K562 (cell line): ENCODE measurements at regions not wholly inside any gene's neighbourhood (a gene's known extent, or its start where the extent isn't known, plus 50 kb on each side); places are given as distances from the start of the nearest gene placed in this dataset.

ENCODE experiments used
- ATAC-seq: fragments of 200-7000 bp; cut with Tn5 transposase; 3 replicates; pipeline ENCODE4 v1.9.1; 2020; ENCODE audit warnings: moderate library complexity
- BruUV-seq: library from RNA; stranded (reverse); fragments of 400-500 nt; replicated peaks from 2 replicates; lab custom pipeline; 2021; lab: Mats Ljungman, UMichigan
- CTCF ChIA-PET: fragments of 300-600 bp; formaldehyde crosslinking; extraction: SDS; loops from one replicate; lab custom pipeline; 2021; ENCODE audit warnings: low intra/inter-chr PET ratio; lab: Yijun Ruan, JAX
- POLR2A ChIA-PET: fragments of 300-600, 350-650 bp; sonication (Branson Sonifier 250); formaldehyde crosslinking; extraction: SDS; loops from one replicate; lab custom pipeline; 2021; ENCODE audit warnings: antibody characterized with exemption, inconsistent platforms; lab: Yijun Ruan, JAX
- DNase-seq, 4 experiments: peaks; one replicate each; pipeline versions ENCODE4 v3.0.0 to v3.0.0-alpha.2; 2011 to 2018; ENCODE audit warnings: low spot score in 3 of 4, mixed read lengths in 3 of 4; ENCODE audit errors: extremely low read depth in 1 of 4
- FAIRE-seq: peaks from 2 replicates; lab custom pipeline; 2011; peaks lifted over from hg19 to GRCh38; lab: Jason Lieb, UNC
- H2AFZ ChIP-seq: 2 replicates; pipeline ENCODE4 v1.6.0; 2011; ENCODE audit warnings: low read depth, low read length, control low read depth, inconsistent platforms
- H3K27ac ChIP-seq: fragments of 200-600 bp; 3 replicates; pipeline ENCODE4 v1.8.0; 2011; ENCODE audit warnings: low read depth, mild to moderate bottlenecking, control low read depth, inconsistent platforms, low read length, moderate library complexity, mixed read lengths; ENCODE audit errors: extremely low read depth
- H3K27me3 ChIP-seq, 2 experiments: fragments of 300-600 bp in 1 of 2; 2 replicates in 1 of 2; 3 replicates in 1 of 2; pipeline versions ENCODE4 v1.6.0 to v1.8.0; 2011; ENCODE audit warnings: inconsistent platforms in 2 of 2, low read length in 2 of 2, mild to moderate bottlenecking in 1 of 2, mixed read lengths in 1 of 2, moderate library complexity in 1 of 2; ENCODE audit not compliant: control insufficient read depth in 2 of 2, insufficient read depth in 2 of 2
- H3K36me3 ChIP-seq: fragments of 300-600 bp; 3 replicates; pipeline ENCODE4 v1.8.0; 2011; ENCODE audit warnings: mild to moderate bottlenecking, low read length, inconsistent platforms; ENCODE audit not compliant: control insufficient read depth, insufficient read depth
- H3K4me1 ChIP-seq, 2 experiments: fragments of 200-600 bp in 1 of 2; replicated peaks in 1 of 2; 2 replicates in 1 of 2; 3 replicates in 1 of 2; pipeline versions ENCODE4 v1.5.1 to v1.8.0; 2011; ENCODE audit warnings: inconsistent platforms in 2 of 2, low read length in 2 of 2, mild to moderate bottlenecking in 1 of 2, mixed read lengths in 1 of 2, moderate library complexity in 1 of 2; ENCODE audit not compliant: control insufficient read depth in 2 of 2, insufficient read depth in 2 of 2
- H3K4me2 ChIP-seq: 2 replicates; pipeline ENCODE4 v1.6.1; 2011; ENCODE audit warnings: low read length, control low read depth, inconsistent platforms, mixed read lengths; ENCODE audit not compliant: insufficient read depth
- H3K4me3 ChIP-seq: fragments of 200-600 bp; sonication (generic), shearing (Covaris generic); 2 replicates; pipeline ENCODE4 v1.5.1; 2016; ENCODE audit warnings: control low read depth, inconsistent platforms
- H3K79me2 ChIP-seq: fragments of 200-600 bp; 3 replicates; pipeline ENCODE4 v1.8.0; 2011; ENCODE audit warnings: low read length, inconsistent platforms; ENCODE audit not compliant: control insufficient read depth, insufficient read depth
- H3K9ac ChIP-seq, 2 experiments: 2 replicates each; pipeline versions ENCODE4 v1.6.0 to v1.6.1; 2011; ENCODE audit warnings: low read depth in 2 of 2, low read length in 2 of 2, control low read depth in 1 of 2, inconsistent platforms in 1 of 2, mild to moderate bottlenecking in 1 of 2, mixed read lengths in 1 of 2; ENCODE audit not compliant: insufficient read depth in 1 of 2
- H3K9me1 ChIP-seq: one replicate; pipeline ENCODE4 v1.6.0; 2011; ENCODE audit warnings: inconsistent platforms, mild to moderate bottlenecking, low read length, moderate library complexity; ENCODE audit not compliant: control insufficient read depth, insufficient read depth
- H3K9me3 ChIP-seq: replicated peaks from 2 replicates; pipeline ENCODE4 v1.5.1; 2011; ENCODE audit warnings: low read depth, low read length, inconsistent platforms; ENCODE audit not compliant: control insufficient read depth, insufficient read depth
- H4K20me1 ChIP-seq: replicated peaks from 2 replicates; pipeline ENCODE4 v1.6.1; 2011; ENCODE audit warnings: low read length, inconsistent platforms, mixed read lengths; ENCODE audit not compliant: control insufficient read depth, insufficient read depth
- ID3 ChIP-seq, 2 experiments: fragments of 250-450 bp in 1 of 2; fragments of 450-650 bp in 1 of 2; sonication (Bioruptor Pico) in 1 of 2; IDR thresholded peaks; 2 replicates each; pipeline versions ENCODE4 v1.6.1 to v1.8.0; 2016 to 2021; ENCODE audit warnings: mild to moderate bottlenecking in 2 of 2, moderate library complexity in 2 of 2, missing compliant biosample characterization in 1 of 2, missing genetic modification characterization in 1 of 2
- NUFIP1 ChIP-seq: fragments of 450-650 bp; IDR thresholded peaks from 2 replicates; pipeline ENCODE4 v1.6.1; 2018; ENCODE audit not compliant: partially characterized antibody
- POLR2AphosphoS5 ChIP-seq: IDR thresholded peaks from 2 replicates; pipeline ENCODE4 v1.6.1; 2011; ENCODE audit warnings: mild to moderate bottlenecking, low read depth, low read length, moderate library complexity; ENCODE audit not compliant: control insufficient read depth, insufficient read depth
- PRMT5 ChIP-seq: sonication (generic); formaldehyde crosslinking; IDR thresholded peaks from 2 replicates; pipeline ENCODE4 v1.5.0; 2020; ENCODE audit warnings: missing genetic modification reagents
- SMC3 ChIP-seq: conservative IDR thresholded peaks from 2 replicates; pipeline ENCODE4 v1.6.1; 2011; ENCODE audit warnings: low read depth, low read length, improper control_type of control experiment; ENCODE audit not compliant: insufficient read depth
- XRCC5 ChIP-seq: fragments of 200-400 bp; formaldehyde crosslinking; IDR thresholded peaks from 2 replicates; pipeline ENCODE4 v1.6.1; 2017; ENCODE audit warnings: low read depth, mild to moderate bottlenecking, low read length
- ZNF592 ChIP-seq: fragments of 450-650 bp; IDR thresholded peaks from 2 replicates; pipeline ENCODE4 v1.6.1; 2017; ENCODE audit warnings: antibody characterized with exemption, mild to moderate bottlenecking
- WGBS: fragments of 100-300 bp; shearing (Covaris generic); methylation state at CpG from one replicate; pipeline ENCODE4 v1.1.6; 2016; ENCODE audit warnings: low coverage, mixed read lengths; ENCODE audit not compliant: insufficient coverage; ENCODE audit errors: missing lambda C conversion rate; 5-methylcytosine and 5-hydroxymethylcytosine counted together
- in situ Hi-C: fragments of 300-500 bp; cut with MboI; formaldehyde crosslinking; loops from 4 replicates; pipeline ENCODE4 v1.15.0; 2018; ENCODE audit warnings: inconsistent platforms, mixed read lengths
- intact Hi-C: fragments of 100-400 bp; cut with micrococcal nuclease; formaldehyde crosslinking; loops from 2 replicates; pipeline ENCODE4 v1.14.2; 2022

GRCh38 chr2:121078899-121079298, 206.1 kb downstream of the TFCP2L1 start:
- Histone ChIP-seq H3K79me2 (no peaks in the 10 kb centered on the region), H3K27me3 (peaks cover 6 to 43% of the 10 kb centered on the region in 2 experiments; a peak in 3 of 5 replicates), H3K9me1 (peaks cover 2% of the 10 kb centered on the region), H3K4me1 (peaks cover 0 to 17% of the 10 kb centered on the region in 2 experiments; a peak in 2 of 5 replicates), H3K4me3 (no peak overlapping the region), H2AFZ (no peak overlapping the region), H3K9me3 (no peaks in the 10 kb centered on the region), H3K9ac (no peak overlapping the region), H3K4me2 (no peak overlapping the region), H4K20me1 (peaks cover 31% of the 10 kb centered on the region), H3K36me3 (no peaks in the 10 kb centered on the region), H3K27ac (no peak overlapping the region)
- no peak for DNase-seq
- no TSS peak for BruUV-seq
- in situ Hi-C loops = loop anchor here (5.0 to 25.0 kb wide), 2 partner anchors 382 to 708 kb away; no protein-coding TSS in a partner anchor
- POLR2A ChIA-PET = interaction anchor here (0.6 kb wide), 1 partner anchor 95 kb away, joined by 3 read pairs; no protein-coding TSS in a partner anchor
- FAIRE-seq = no peak
- 3% methylated on average over 7 of the region's 7 CpGs for WGBS
- no peak for ATAC-seq
- intact Hi-C loops = loop anchor here (10.0 kb wide), 1 partner anchor 194 kb away; no protein-coding TSS in a partner anchor
- CTCF ChIA-PET = interaction anchor here (6.4 kb wide), 1 partner anchor 384 kb away, joined by 57 read pairs; no protein-coding TSS in a partner anchor
- TF ChIP-seq PRMT5 (CRISPR knock-in tag) = no peak

- in situ Hi-C loops (loop anchor here (25.0 kb wide), 1 partner anchor 707 kb away; no protein-coding TSS in a partner anchor), intact Hi-C loops (loop anchor here (10.0 kb wide), 1 partner anchor 635 kb away; no protein-coding TSS in a partner anchor)
- peak; percentile 36; the same call in 2 of the 3 replicates for ATAC-seq
- H3K4me2 ChIP-seq = no peak overlapping the region
- WGBS = 0% methylated on average over 8 of the region's 8 CpGs
- ChIA-PET POLR2A (interaction anchor here (0.7 to 1.1 kb wide), 3 partner anchors 252 to 376 kb away, joined by 3 read pairs; no protein-coding TSS in a partner anchor), CTCF (interaction anchor here (0.7 to 6.4 kb wide), 3 partner anchors 9 to 385 kb away, joined by 3 to 57 read pairs (median 3); no protein-coding TSS in a partner anchor)
- H3K4me3 ChIP-seq = no peak overlapping the region
- no peaks in the 10 kb centered on the region for H3K9me1 ChIP-seq
- peak; percentile 89 for FAIRE-seq
- peak; percentile 64 to 70 (median 70) for DNase-seq
- BruUV-seq = no TSS peak
- no peaks in the 10 kb centered on the region for H3K79me2 ChIP-seq
- H3K27ac ChIP-seq = no peak overlapping the region
- no peaks in the 10 kb centered on the region for H3K9me3 ChIP-seq
- H3K4me1 ChIP-seq = peaks cover 0 to 10% of the 10 kb centered on the region in 2 experiments; a peak in 2 of 5 replicates
- H2AFZ ChIP-seq = no peak overlapping the region
- peaks cover 6 to 48% of the 10 kb centered on the region in 2 experiments; a peak in 3 of 5 replicates for H3K27me3 ChIP-seq
- H3K9ac ChIP-seq = no peak overlapping the region
- H3K36me3 ChIP-seq = no peaks in the 10 kb centered on the region
- peaks cover 21% of the 10 kb centered on the region; the same call in 1 of the 2 replicates for H4K20me1 ChIP-seq
- TF ChIP-seq SMC3 = peak; percentile 71
- no peak for TF ChIP-seq POLR2AphosphoS5
- no peak for TF ChIP-seq ID3 (CRISPR knock-in tag; IDR thresholded peaks at IDR 0.05)
- TF ChIP-seq ID3 (tag; IDR thresholded peaks at IDR 0.05) = no peak
- TF ChIP-seq NUFIP1 = no peak
- TF ChIP-seq XRCC5 = 0 out of 2 replicates have a peak, but pooled peaks have one; percentile 35
- TF ChIP-seq ZNF592 = no peak
Measured at GRCh38 chr2:121080013-121080772, 204.8 kb downstream of the TFCP2L1 start.
